HCT116 (cell line): ENCODE measurements at regions not wholly inside any gene's neighbourhood (a gene's known extent, or its start where the extent isn't known, plus 50 kb on each side); places are given as distances from the start of the nearest gene placed in this dataset.
"Not testable (repeated sequence)": the region's sequence is repeated elsewhere in the genome, so short reads cannot be mapped to it uniquely, and the experiment has no call there.

ENCODE experiments used
- ELF1 ChIP-seq: IDR thresholded peaks from 2 replicates; pipeline ENCODE4 v1.6.1; 2012; ENCODE audit warnings: low read depth, borderline replicate concordance
- EZH2 ChIP-seq: fragments of 200-600 bp; sonication (generic); IDR thresholded peaks from 2 replicates; pipeline ENCODE4 v1.6.1; 2017; ENCODE audit warnings: antibody characterized with exemption, mixed run types
- POLR2A ChIP-seq: IDR thresholded peaks from 2 replicates; pipeline ENCODE4 v1.7.0; 2011; ENCODE audit warnings: borderline replicate concordance; ENCODE audit not compliant: insufficient read depth, insufficient read length; ENCODE audit errors: extremely low read depth
- POLR2AphosphoS5 ChIP-seq: IDR thresholded peaks from 2 replicates; pipeline ENCODE4 v1.6.1; 2011; ENCODE audit warnings: mild to moderate bottlenecking, low read depth, low read length, moderate library complexity
- TCF7L2 ChIP-seq: IDR thresholded peaks from 2 replicates; pipeline ENCODE4 v1.7.0; 2011; ENCODE audit warnings: borderline replicate concordance, inconsistent platforms; ENCODE audit not compliant: insufficient read depth, insufficient read length; ENCODE audit errors: extremely low read depth
- YY1 ChIP-seq: IDR thresholded peaks from 2 replicates; pipeline ENCODE4 v1.6.1; 2011; ENCODE audit warnings: low read length, low read depth, moderate library complexity, mild to moderate bottlenecking; ENCODE audit not compliant: insufficient replicate concordance; ENCODE audit errors: extremely low read depth
- ZNF274 ChIP-seq: fragments of 200-500 bp; sonication (Bioruptor generic); IDR thresholded peaks from 2 replicates; pipeline ENCODE4 v1.6.1; 2014; ENCODE audit warnings: mild to moderate bottlenecking, low read depth, low read length, inconsistent platforms
- TF ChIP-seq, protein P1 (sequence below), 3 experiments: fragments of 200-600 bp in 1 of 3; sonication (generic) in 1 of 3; IDR thresholded peaks in 2 of 3; conservative IDR thresholded peaks in 1 of 3; 2 replicates each; pipeline ENCODE4 v1.5.1; 2012 to 2017; ENCODE audit warnings: low read depth in 2 of 3, low read length in 2 of 3, antibody characterized with exemption in 1 of 3, borderline replicate concordance in 1 of 3, control low read depth in 1 of 3, mild to moderate bottlenecking in 1 of 3, mixed read lengths in 1 of 3, mixed run types in 1 of 3, moderate library complexity in 1 of 3; ENCODE audit not compliant: insufficient read depth in 1 of 3
- TF ChIP-seq, protein P2 (sequence below): IDR thresholded peaks from 2 replicates; pipeline ENCODE4 v1.6.1; 2012
- TF ChIP-seq, protein P3 (sequence below): IDR thresholded peaks from 2 replicates; pipeline ENCODE4 v1.6.1; 2012; ENCODE audit warnings: low read depth
- TF ChIP-seq, protein P4 (sequence below): IDR thresholded peaks from 2 replicates; pipeline ENCODE4 v1.6.1; 2012

DNA sequence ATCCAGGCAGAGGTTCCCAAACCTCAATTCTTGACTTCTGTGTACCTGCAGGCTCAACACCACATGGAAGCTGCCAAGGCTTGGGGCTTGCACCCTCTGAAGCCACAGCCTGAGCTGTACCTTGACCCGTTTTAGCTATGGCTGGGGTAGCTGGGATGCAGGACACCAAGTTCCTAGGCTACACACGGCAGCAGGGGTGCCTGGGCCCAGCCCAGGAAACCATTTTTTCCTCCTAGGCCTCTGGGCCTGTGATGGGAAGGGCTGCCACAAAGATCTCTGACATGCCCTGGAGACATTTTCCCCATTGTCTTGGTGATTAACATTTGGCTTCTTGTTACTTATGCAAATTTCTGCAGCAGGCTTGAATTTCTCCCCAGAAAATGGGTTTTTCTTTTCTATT is 180.6 kb upstream of the CFAP20DC start:
- not testable (repeated sequence) for TF ChIP-seq POLR2A, EZH2, YY1, POLR2AphosphoS5, ELF1, TCF7L2, ZNF274
- TF ChIP-seq, protein P1, sequence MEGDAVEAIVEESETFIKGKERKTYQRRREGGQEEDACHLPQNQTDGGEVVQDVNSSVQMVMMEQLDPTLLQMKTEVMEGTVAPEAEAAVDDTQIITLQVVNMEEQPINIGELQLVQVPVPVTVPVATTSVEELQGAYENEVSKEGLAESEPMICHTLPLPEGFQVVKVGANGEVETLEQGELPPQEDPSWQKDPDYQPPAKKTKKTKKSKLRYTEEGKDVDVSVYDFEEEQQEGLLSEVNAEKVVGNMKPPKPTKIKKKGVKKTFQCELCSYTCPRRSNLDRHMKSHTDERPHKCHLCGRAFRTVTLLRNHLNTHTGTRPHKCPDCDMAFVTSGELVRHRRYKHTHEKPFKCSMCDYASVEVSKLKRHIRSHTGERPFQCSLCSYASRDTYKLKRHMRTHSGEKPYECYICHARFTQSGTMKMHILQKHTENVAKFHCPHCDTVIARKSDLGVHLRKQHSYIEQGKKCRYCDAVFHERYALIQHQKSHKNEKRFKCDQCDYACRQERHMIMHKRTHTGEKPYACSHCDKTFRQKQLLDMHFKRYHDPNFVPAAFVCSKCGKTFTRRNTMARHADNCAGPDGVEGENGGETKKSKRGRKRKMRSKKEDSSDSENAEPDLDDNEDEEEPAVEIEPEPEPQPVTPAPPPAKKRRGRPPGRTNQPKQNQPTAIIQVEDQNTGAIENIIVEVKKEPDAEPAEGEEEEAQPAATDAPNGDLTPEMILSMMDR (IDR thresholded peaks at IDR 0.05 in 2 of 3, conservative IDR thresholded peaks at IDR 0.05 in 1 of 3; ENCODE audit: borderline replicate concordance in 1 of 3, insufficient read depth in 1 of 3, low read depth in 2 of 3, low read length in 2 of 3) = not testable (repeated sequence)
- TF ChIP-seq, protein P2, sequence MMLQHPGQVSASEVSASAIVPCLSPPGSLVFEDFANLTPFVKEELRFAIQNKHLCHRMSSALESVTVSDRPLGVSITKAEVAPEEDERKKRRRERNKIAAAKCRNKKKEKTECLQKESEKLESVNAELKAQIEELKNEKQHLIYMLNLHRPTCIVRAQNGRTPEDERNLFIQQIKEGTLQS = not testable (repeated sequence)
- TF ChIP-seq, protein P3, sequence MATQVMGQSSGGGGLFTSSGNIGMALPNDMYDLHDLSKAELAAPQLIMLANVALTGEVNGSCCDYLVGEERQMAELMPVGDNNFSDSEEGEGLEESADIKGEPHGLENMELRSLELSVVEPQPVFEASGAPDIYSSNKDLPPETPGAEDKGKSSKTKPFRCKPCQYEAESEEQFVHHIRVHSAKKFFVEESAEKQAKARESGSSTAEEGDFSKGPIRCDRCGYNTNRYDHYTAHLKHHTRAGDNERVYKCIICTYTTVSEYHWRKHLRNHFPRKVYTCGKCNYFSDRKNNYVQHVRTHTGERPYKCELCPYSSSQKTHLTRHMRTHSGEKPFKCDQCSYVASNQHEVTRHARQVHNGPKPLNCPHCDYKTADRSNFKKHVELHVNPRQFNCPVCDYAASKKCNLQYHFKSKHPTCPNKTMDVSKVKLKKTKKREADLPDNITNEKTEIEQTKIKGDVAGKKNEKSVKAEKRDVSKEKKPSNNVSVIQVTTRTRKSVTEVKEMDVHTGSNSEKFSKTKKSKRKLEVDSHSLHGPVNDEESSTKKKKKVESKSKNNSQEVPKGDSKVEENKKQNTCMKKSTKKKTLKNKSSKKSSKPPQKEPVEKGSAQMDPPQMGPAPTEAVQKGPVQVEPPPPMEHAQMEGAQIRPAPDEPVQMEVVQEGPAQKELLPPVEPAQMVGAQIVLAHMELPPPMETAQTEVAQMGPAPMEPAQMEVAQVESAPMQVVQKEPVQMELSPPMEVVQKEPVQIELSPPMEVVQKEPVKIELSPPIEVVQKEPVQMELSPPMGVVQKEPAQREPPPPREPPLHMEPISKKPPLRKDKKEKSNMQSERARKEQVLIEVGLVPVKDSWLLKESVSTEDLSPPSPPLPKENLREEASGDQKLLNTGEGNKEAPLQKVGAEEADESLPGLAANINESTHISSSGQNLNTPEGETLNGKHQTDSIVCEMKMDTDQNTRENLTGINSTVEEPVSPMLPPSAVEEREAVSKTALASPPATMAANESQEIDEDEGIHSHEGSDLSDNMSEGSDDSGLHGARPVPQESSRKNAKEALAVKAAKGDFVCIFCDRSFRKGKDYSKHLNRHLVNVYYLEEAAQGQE = not testable (repeated sequence)
- TF ChIP-seq, protein P4, sequence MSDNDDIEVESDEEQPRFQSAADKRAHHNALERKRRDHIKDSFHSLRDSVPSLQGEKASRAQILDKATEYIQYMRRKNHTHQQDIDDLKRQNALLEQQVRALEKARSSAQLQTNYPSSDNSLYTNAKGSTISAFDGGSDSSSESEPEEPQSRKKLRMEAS = not testable (repeated sequence)
